ENCODE measurements at regions not wholly inside any gene's neighbourhood (a gene's known extent, or its start where the extent isn't known, plus 50 kb on each side); places are given as distances from the start of the nearest gene placed in this dataset.

- Histone ChIP-seq H3K56ac (replicated peaks; ENCODE audit: insufficient read length, low read depth, low read length) (no peak overlapping the region), H2BK120ac (replicated peaks; ENCODE audit: low read depth, low read length) (no peak overlapping the region), H3K23me2 (ENCODE audit: low read depth, low read length) (no peaks in the 10 kb centered on the region), H4K5ac (ENCODE audit: insufficient read length, low read depth, low read length) (no peak overlapping the region), H3K18ac (ENCODE audit: extremely low read depth, low read length) (no peak overlapping the region), H3K9me3 (ENCODE audit: insufficient read depth in 2 of 2, low read depth in 1 of 2, low read length in 1 of 2) (no peaks in the 10 kb centered on the region), H3K79me2 (ENCODE audit: control insufficient read depth in 1 of 2, insufficient read depth in 2 of 2, low read length in 2 of 2) (no peaks in the 10 kb centered on the region), H3K23ac (ENCODE audit: insufficient read length) (no peak overlapping the region), H4K91ac (replicated peaks; ENCODE audit: insufficient read length, low read length) (no peak overlapping the region), H2BK12ac (ENCODE audit: low read depth, low read length) (no peak overlapping the region), H3K4me3 (ENCODE audit: extremely low read depth in 1 of 4, insufficient read depth in 2 of 4, low read depth in 3 of 4, low read length in 4 of 4) (no peak overlapping the region), H2AFZ (ENCODE audit: low read length) (no peak overlapping the region), H2AK5ac (ENCODE audit: low read depth, low read length) (no peak overlapping the region), H3K14ac (ENCODE audit: insufficient read length) (no peak overlapping the region), H2BK15ac (ENCODE audit: low read length) (no peak overlapping the region), H3K79me1 (ENCODE audit: low read depth, low read length) (no peaks in the 10 kb centered on the region), H3K36me3 (ENCODE audit: control insufficient read depth in 2 of 4, insufficient read depth in 4 of 4, low read length in 3 of 4) (no peaks in the 10 kb centered on the region), H2BK5ac (ENCODE audit: low read depth, low read length) (no peak overlapping the region), H4K20me1 (replicated peaks in 1 of 2; ENCODE audit: control insufficient read depth in 1 of 2, insufficient read depth in 2 of 2, low read length in 2 of 2) (no peaks in the 10 kb centered on the region), H3K9ac (replicated peaks in 1 of 4; ENCODE audit: extremely low read depth in 1 of 4, low read depth in 3 of 4, low read length in 3 of 4) (no peak overlapping the region), H4K8ac (ENCODE audit: extremely low read depth, insufficient read depth, low read length) (no peak overlapping the region), H3K4me1 (replicated peaks in 1 of 4; ENCODE audit: control insufficient read depth in 3 of 4, insufficient read depth in 4 of 4, low read length in 3 of 4) (no peaks in the 10 kb centered on the region), H3K4ac (replicated peaks; ENCODE audit: insufficient read length, low read depth, low read length) (no peak overlapping the region), H3K27me3 (replicated peaks in 1 of 4; ENCODE audit: control insufficient read depth in 3 of 4, extremely low read depth in 1 of 4, insufficient read depth in 3 of 4, low read length in 3 of 4) (no peaks in the 10 kb centered on the region), H3K4me2 (ENCODE audit: insufficient read depth in 1 of 2, low read depth in 2 of 2, low read length in 2 of 2) (no peak overlapping the region), H2BK20ac (ENCODE audit: low read length) (no peak overlapping the region), H3K27ac (ENCODE audit: low read depth, low read length) (no peak overlapping the region)
- DNase-seq (ENCODE audit: low read depth in 1 of 2, low spot score in 2 of 2) (no peak), FAIRE-seq (no peak)
- 100% methylated on average over 3 of the region's 3 CpGs; no CpG with 5 or more reads in 1 of the 2 experiments for WGBS, 2 experiments (ENCODE audit: extremely low coverage in 1 of 2, insufficient coverage in 1 of 2, insufficient read length in 1 of 2, insufficient replicate concordance in 2 of 2, low coverage in 1 of 2, low lambda C conversion rate in 2 of 2, missing lambda C conversion rate in 1 of 2)
- POLR2A ChIA-PET (ENCODE audit: partially characterized antibody), result no interaction called here
- CTCF ChIA-PET (ENCODE audit: partially characterized antibody), result interaction anchor here (1.0 kb wide), 1 partner anchor 136 kb away, joined by 3 read pairs; no protein-coding TSS in a partner anchor
- TF ChIP-seq GABPA (IDR thresholded peaks at IDR 0.05; ENCODE audit: borderline replicate concordance, insufficient read depth, low read length) (no peak), BCL11A (IDR thresholded peaks at IDR 0.05; ENCODE audit: low read depth in 2 of 2, low read length in 2 of 2) (no peak), FOSL1 (IDR thresholded peaks at IDR 0.05; ENCODE audit: insufficient read depth, low read depth, low read length) (no peak), USF2 (IDR thresholded peaks at IDR 0.05; ENCODE audit: low read length) (no peak), SUZ12 (IDR thresholded peaks at IDR 0.05; ENCODE audit: low read length) (no peak), CHD2 (IDR thresholded peaks at IDR 0.05; ENCODE audit: low read length) (no peak), PHF8 (conservative IDR thresholded peaks at IDR 0.05; ENCODE audit: low read depth, low read length) (no peak), SRF (IDR thresholded peaks at IDR 0.05; ENCODE audit: low read depth, low read length) (no peak), TBP (IDR thresholded peaks at IDR 0.05; ENCODE audit: low read depth, low read length) (no peak), POLR2A (IDR thresholded peaks at IDR 0.05; ENCODE audit: control extremely low read depth in 1 of 2, low read depth in 2 of 2, low read length in 2 of 2) (no peak)
Observed at GRCh38 chr5:111002036-111002435, 69.5 kb upstream of the TSLP start.
